Epithelial cell of proximal tubule (primary cell): ENCODE measurements at regions not wholly inside any gene's neighbourhood (a gene's known extent, or its start where the extent isn't known, plus 50 kb on each side); places are given as distances from the start of the nearest gene placed in this dataset.

Experiments used
- DNase-seq: peaks from one replicate; pipeline ENCODE4 v3.0.0-alpha.2; 2011; ENCODE audit warnings: low read depth
- H3K4me3 ChIP-seq: 2 replicates; pipeline ENCODE4 v1.5.1; 2011; ENCODE audit warnings: low read depth, mild to moderate bottlenecking, low read length
- CTCF ChIP-seq: conservative IDR thresholded peaks from 2 replicates; pipeline ENCODE4 v1.5.1; 2012; ENCODE audit warnings: low read depth, mild to moderate bottlenecking, low read length

GRCh38 chr5:114297915-114298314, 64.0 kb upstream of the KCNN2 start:
- TF ChIP-seq CTCF, result no peak
- no peak for DNase-seq
- no peak overlapping the region for H3K4me3 ChIP-seq

- no peak for DNase-seq
- H3K4me3 ChIP-seq, result no peak overlapping the region
- peak; percentile 52 for TF ChIP-seq CTCF
Measured at GRCh38 chr5:114305402-114306207, 56.3 kb upstream of the KCNN2 start.

- no peak for TF ChIP-seq CTCF
- DNase-seq, result no peak
- H3K4me3 ChIP-seq, result no peak overlapping the region
Measured at GRCh38 chr5:114308017-114308416, 53.9 kb upstream of the KCNN2 start.

GRCh38 chr5:114308508-114308907, 53.4 kb upstream of the KCNN2 start:
- no peak for TF ChIP-seq CTCF
- no peak for DNase-seq
- no peak overlapping the region for H3K4me3 ChIP-seq

- DNase-seq, result no peak
- no peak for TF ChIP-seq CTCF
- H3K4me3 ChIP-seq, result no peak overlapping the region
Measured at GRCh38 chr5:114310666-114311065, 51.2 kb upstream of the KCNN2 start.

- no peak overlapping the region for H3K4me3 ChIP-seq
- TF ChIP-seq CTCF, result no peak
- no peak for DNase-seq
Measured at GRCh38 chr5:114311281-114311680, 50.6 kb upstream of the KCNN2 start.

- no peak for DNase-seq
- no peak overlapping the region for H3K4me3 ChIP-seq
- TF ChIP-seq CTCF, result no peak
Measured at GRCh38 chr5:114311968-114312367, 49.9 kb upstream of the KCNN2 start.
